Activated CD8-positive, alpha-beta memory T cell treated with anti-CD3 and anti-CD28 coated beads, Interleukin-2, amount 10 ng/mL, durations not matched to agents 7 days and 5 days (primary cell): ENCODE measurements at regions not wholly inside any gene's neighbourhood (a gene's known extent, or its start where the extent isn't known, plus 50 kb on each side); places are given as distances from the start of the nearest gene placed in this dataset.
"Not testable (repeated sequence)": the region's sequence is repeated elsewhere in the genome, so short reads cannot be mapped to it uniquely, and the experiment has no call there.

Experiments
- ATAC-seq: fragments of 150-1000 bp; cut with Tn5 transposase; one replicate; pipeline ENCODE4 v1.10.0; 2021; ENCODE audit warnings: moderate library complexity
- CTCF ChIA-PET: fragments of 350-600 bp; sonication (Branson Sonifier 250); formaldehyde crosslinking; loops from one replicate; lab custom pipeline; 2021; ENCODE audit warnings: antibody characterized with exemption; lab: Charles Lee
- DNase-seq: peaks from one replicate; pipeline ENCODE4 v3.0.0-alpha.2; 2020
- H3K27ac Mint-ChIP-seq: one replicate; pipeline ENCODE4 v1.8.0; 2021; ENCODE audit warnings: mild to moderate bottlenecking, mixed read lengths
- H3K27me3 Mint-ChIP-seq: one replicate; pipeline ENCODE4 v1.8.0; 2021; ENCODE audit warnings: mixed read lengths
- H3K36me3 Mint-ChIP-seq: one replicate; pipeline ENCODE4 v1.8.0; 2021; ENCODE audit warnings: mild to moderate bottlenecking, mixed read lengths
- H3K4me1 Mint-ChIP-seq: one replicate; pipeline ENCODE4 v1.8.0; 2021; ENCODE audit warnings: mixed read lengths
- H3K4me3 Mint-ChIP-seq: one replicate; pipeline ENCODE4 v1.8.0; 2021; ENCODE audit warnings: mild to moderate bottlenecking, moderate library complexity, mixed read lengths
- H3K9me3 Mint-ChIP-seq: one replicate; pipeline ENCODE4 v1.8.0; 2022; ENCODE audit warnings: low read depth, mixed read lengths

DNA sequence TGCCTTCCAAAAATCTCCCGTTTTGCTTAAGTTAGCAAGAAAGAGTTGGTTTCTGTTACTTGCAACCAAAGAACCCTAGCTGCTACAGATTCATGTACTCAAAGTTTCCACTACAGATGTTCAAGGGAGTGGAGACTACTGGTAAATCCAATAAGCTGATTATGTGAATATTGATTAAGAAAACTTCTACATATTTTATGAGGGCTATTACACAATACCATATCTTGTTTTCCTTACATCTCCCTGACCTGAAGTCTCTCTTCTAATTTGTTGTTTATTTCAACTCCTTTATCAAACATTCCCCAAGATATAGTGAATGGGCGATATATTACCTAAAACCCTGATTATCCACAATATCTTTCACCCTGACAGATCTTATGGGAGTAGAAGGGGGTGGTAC lies 164.4 kb upstream of the PLXNC1 start:
- Mint-ChIP-seq H3K36me3 (peaks cover 2% of the 10 kb centered on the region), H3K27me3 (peaks cover 26% of the 10 kb centered on the region), H3K27ac (no peak overlapping the region), H3K4me3 (no peak overlapping the region), H3K4me1 (peaks cover 16% of the 10 kb centered on the region), H3K9me3 (no peaks in the 10 kb centered on the region)
- DNase-seq = no peak
- CTCF ChIA-PET = interaction anchor here (5.6 kb wide), 1 partner anchor 118 kb away, joined by 39 read pairs; no protein-coding TSS in a partner anchor
- ATAC-seq = no peak

DNA sequence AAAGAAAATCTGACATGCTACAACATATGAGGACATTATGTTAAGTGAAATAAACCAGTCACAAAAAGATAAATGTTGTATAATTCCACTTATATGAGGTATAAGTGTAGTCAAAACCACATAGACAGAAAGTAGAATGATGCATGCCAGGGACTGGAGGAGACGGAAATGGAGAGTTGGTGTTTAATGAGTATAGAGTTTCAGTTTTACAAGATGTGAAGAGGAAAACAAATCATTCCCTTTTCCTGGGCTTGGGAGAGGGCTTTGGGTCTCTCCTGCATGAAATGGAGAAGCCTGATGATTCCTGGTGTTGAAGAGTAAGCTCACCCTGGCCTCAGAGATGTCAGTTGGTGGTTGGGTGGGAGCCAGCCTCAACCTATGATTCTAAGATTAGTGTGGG lies 158.4 kb upstream of the PLXNC1 start:
- Mint-ChIP-seq H3K27me3 (peaks cover 10% of the 10 kb centered on the region), H3K36me3 (peaks cover 2% of the 10 kb centered on the region), H3K4me3 (no peak overlapping the region), H3K4me1 (no peaks in the 10 kb centered on the region), H3K27ac (no peak overlapping the region), H3K9me3 (no peaks in the 10 kb centered on the region)
- CTCF ChIA-PET = no interaction called here
- ATAC-seq = no peak
- no peak for DNase-seq

DNA sequence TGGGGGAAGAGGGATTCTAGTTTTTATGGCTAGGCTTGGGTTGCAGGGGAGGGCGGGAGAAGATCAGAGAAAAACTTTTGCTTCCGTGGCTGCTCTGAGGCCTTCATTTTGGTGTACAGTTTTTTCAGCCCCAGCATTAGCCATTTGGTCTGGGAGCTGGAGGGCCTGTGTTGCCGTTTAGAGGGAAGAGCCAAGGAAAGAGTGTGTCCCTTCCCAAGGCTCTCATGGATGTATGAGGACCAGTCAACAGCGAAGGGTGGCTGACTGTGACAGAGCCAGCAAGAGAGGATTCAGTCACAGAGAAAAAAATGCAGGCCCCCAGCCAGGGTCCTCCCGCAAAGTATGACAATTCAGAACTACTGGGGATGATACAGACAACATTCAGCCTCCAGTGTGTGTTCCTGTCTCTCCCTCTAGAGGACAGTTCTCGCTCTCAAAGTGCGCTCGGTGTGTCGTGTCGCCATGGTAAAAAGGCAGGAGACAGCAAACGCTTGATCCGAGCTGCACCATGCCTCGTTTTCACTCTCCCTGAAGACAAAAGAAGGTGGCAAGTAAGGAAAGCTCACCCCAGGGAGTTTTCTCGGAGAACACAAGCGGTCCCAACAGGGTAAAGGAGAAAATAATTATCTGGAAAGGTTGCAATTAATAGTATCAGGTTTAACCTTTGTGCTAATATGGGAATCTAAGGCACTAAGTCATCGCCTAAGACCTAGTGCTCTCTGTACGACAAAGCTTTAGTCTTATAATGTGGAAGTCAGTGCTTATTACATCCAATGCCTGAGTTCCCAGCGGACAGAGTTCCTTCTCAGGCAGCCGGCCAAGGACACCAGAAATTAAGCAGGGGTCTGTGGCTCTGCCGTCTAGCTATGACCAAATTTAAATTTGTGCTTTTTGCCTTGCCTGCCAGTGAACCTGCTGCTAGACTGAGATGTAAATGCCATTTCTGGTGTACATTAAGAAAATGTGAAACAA lies 157.3 kb upstream of the PLXNC1 start:
- H3K36me3 Mint-ChIP-seq = peaks cover under 1% of the 10 kb centered on the region
- no peaks in the 10 kb centered on the region for H3K4me1 Mint-ChIP-seq
- CTCF ChIA-PET = no interaction called here
- peaks cover 7% of the 10 kb centered on the region for H3K27me3 Mint-ChIP-seq
- no peak for DNase-seq
- no peak overlapping the region for H3K27ac Mint-ChIP-seq
- H3K9me3 Mint-ChIP-seq = no peaks in the 10 kb centered on the region
- no peak overlapping the region for H3K4me3 Mint-ChIP-seq
- no peak for ATAC-seq

DNA sequence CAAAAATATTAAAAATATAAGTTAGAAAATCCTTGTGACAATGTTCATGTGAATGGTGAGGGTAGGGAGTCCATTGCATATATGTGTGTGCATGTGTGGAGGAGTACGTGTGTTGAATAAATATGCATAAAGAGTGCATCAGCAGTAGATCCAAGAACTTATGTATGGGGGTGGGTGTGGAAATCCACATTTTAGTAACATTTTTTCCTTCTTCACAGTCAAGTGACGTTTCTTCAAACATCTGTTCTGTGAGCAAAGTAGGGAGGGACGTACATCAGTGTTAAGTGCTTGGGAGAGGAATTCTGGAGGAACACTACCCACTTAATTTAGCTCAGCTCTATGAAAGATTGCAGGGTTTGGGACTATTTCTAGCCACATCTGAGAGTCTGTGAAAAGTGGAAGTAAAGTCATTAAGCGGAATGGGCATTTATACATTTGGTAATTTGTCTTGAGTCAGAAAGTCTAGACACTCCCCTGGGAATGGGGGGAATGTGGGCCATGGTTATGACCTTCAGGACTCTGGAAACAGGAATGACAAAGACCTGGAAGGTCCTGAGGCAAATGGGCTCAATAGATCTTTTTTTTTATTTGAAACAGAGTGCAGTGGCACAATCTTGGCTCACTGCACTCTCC lies 156.4 kb upstream of the PLXNC1 start:
- CTCF ChIA-PET = no interaction called here
- Mint-ChIP-seq H3K4me3 (no peak overlapping the region), H3K27ac (no peak overlapping the region), H3K4me1 (no peaks in the 10 kb centered on the region), H3K27me3 (peaks cover 6% of the 10 kb centered on the region), H3K36me3 (no peaks in the 10 kb centered on the region), H3K9me3 (no peaks in the 10 kb centered on the region)
- no peak for DNase-seq
- ATAC-seq = no peak

DNA sequence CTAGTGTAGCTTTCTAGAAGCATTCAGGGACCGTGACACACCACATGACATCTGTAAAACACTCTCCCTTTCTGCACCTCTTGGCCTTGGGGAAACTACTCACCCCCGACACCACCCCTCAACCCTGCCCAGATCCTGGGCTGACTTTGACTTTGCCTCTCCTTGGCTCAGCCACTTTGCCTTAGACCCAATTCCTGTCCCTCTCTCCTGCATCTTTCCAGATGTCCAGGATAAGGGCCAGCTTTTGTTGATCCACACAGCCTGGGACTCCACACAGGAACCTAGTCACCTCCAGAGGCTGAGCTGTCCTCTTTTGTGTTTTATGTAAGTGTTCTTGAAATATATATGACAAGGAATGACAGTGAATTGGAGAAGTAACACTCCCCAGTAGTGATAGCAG lies 153.7 kb upstream of the PLXNC1 start:
- DNase-seq (no peak), ATAC-seq (no peak)
- Mint-ChIP-seq H3K27ac (no peak overlapping the region), H3K27me3 (peaks cover 6% of the 10 kb centered on the region), H3K9me3 (no peaks in the 10 kb centered on the region), H3K4me1 (no peaks in the 10 kb centered on the region), H3K36me3 (no peaks in the 10 kb centered on the region), H3K4me3 (no peak overlapping the region)
- CTCF ChIA-PET = no interaction called here

DNA sequence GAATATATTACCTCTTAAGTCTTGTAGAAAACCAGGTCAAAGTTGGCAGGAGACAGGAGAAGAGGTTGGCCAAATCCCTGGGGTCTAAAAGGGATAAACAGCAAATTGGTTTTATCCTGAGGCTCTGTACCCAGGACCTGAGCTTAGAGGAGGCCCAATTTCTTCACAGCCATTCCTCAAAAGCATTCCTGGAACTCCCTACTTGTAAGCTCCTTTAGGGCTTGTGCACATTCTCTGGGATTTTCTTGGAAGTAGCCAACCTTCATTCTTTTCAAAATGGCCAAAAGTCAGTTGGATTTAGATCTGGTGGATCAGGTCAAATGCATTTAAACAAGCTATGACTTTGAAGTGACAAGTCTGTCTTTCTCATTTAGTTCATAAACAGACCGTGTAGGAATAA lies 152.1 kb upstream of the PLXNC1 start:
- Mint-ChIP-seq H3K27ac (no peak overlapping the region), H3K9me3 (no peaks in the 10 kb centered on the region), H3K4me1 (no peaks in the 10 kb centered on the region), H3K27me3 (peaks cover 6% of the 10 kb centered on the region), H3K4me3 (no peak overlapping the region), H3K36me3 (no peaks in the 10 kb centered on the region)
- CTCF ChIA-PET = no interaction called here
- ATAC-seq = no peak
- no peak for DNase-seq

DNA sequence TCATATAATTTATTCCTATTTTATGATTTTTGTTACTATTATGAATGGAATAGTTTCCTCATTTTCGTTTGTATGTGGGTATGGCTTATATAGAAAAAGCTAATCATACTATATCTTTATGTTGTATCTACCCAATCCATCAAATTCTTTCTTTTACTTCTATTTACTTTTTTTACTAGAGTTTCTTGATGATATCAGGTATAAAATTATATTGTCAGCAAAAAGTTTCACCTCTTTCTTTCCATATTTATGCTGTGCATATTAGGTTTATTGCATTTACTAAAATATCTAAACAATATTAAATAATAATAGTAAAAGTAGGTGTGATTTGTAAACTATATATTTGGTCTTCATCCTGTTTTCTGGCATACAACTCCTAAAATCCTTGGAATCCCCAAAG lies 146.7 kb upstream of the PLXNC1 start:
- Mint-ChIP-seq H3K9me3 (peaks cover 2% of the 10 kb centered on the region), H3K4me1 (no peaks in the 10 kb centered on the region), H3K36me3 (no peaks in the 10 kb centered on the region), H3K4me3 (no peak overlapping the region), H3K27me3 (peaks cover 20% of the 10 kb centered on the region), H3K27ac (no peak overlapping the region)
- DNase-seq (no peak), ATAC-seq (no peak)
- CTCF ChIA-PET = no interaction called here

DNA sequence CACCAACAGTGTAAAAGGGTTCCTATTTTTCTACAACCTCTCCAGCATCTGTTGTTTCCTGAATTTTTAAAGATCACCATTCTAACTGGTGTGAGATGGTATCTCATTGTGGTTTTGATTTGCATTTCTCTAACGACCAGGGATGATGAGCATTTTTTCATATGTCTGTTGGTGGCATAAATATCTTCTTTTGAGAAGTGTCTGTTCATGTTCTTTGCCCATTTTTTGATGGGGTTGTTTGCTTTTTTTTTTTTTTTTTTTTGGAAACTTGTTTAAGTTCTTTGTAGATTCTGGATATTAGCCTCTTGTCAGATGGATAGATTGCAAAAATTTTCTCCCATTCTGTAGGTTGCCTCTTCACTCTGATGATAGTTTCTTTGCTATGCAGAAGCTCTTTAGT lies 145.5 kb upstream of the PLXNC1 start:
- H3K4me1 Mint-ChIP-seq, CTCF ChIA-PET, H3K27ac Mint-ChIP-seq, H3K4me3 Mint-ChIP-seq, DNase-seq, H3K36me3 Mint-ChIP-seq, H3K9me3 Mint-ChIP-seq, ATAC-seq: not testable (repeated sequence)
- H3K27me3 Mint-ChIP-seq = peaks cover 23% of the 10 kb centered on the region

DNA sequence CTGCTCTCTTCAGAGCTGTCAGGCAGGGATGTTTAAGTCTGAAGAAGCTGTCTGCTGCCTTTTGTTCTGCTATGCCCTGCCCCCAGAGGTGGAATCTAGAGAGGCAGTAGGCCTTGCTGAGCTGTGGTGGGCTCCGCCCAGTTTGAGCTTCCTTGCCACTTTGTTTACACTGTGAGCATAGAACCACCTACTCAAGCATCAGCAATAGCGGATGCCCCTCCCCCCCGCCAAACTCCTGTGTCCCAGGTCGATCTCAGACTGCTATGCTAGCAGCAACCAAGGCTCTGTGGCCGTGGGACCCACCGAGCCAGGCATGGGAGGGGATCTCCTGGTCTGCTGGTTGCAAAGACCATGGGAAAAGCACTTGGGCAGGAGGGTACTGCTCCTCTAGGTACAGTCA lies 140.5 kb upstream of the PLXNC1 start:
- ATAC-seq, H3K36me3 Mint-ChIP-seq, CTCF ChIA-PET, H3K4me1 Mint-ChIP-seq, H3K27ac Mint-ChIP-seq, H3K4me3 Mint-ChIP-seq, H3K9me3 Mint-ChIP-seq: not testable (repeated sequence)
- peak; percentile 50 for DNase-seq
- peaks cover 37% of the 10 kb centered on the region for H3K27me3 Mint-ChIP-seq

DNA sequence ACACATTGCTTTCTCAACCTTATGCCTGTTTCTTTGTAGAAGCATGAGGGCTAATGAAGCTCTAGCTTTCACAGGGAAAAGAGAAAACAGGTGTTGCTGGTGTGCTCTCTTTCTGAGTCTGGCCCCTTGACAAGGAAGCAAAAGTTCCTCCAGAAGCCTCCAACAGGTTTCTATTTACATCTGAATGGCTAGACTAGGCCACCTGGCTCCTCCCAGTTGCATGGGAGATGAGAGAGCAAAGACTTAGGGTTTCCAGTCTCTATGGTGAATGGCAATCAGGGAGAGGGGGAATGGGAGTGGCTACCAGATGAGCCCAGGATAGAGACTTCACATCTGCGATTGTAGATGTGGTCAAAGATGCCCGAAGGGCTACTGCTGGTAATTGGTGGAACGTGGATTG lies 138.1 kb upstream of the PLXNC1 start:
- Mint-ChIP-seq H3K27ac (no peak overlapping the region), H3K4me3 (no peak overlapping the region), H3K27me3 (peaks cover 24% of the 10 kb centered on the region), H3K9me3 (peaks cover 3% of the 10 kb centered on the region), H3K36me3 (no peaks in the 10 kb centered on the region), H3K4me1 (peaks cover 6% of the 10 kb centered on the region)
- no peak for ATAC-seq
- no peak for DNase-seq
- CTCF ChIA-PET = no interaction called here

DNA sequence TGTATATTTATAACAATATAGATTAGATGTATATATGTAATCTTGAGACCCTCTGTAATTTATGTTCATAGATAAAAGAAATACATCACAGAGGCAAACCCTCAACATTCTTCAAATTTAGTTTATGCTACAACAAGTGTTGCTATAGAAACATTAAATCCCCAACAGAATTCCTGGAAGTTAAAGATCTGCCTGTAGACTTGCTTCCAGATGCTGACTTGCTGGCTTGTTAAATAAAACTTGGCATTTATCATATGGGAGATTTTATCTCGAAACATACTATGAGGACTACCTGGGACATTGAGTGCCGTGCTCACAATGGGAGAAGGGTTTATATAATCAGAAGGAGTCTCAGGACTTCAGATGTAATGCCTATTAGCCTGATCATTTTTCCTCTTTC lies 136.3 kb upstream of the PLXNC1 start:
- Mint-ChIP-seq H3K36me3 (peaks cover 7% of the 10 kb centered on the region), H3K27ac (no peak overlapping the region), H3K4me3 (no peak overlapping the region), H3K4me1 (peaks cover 6% of the 10 kb centered on the region), H3K27me3 (peaks cover 14% of the 10 kb centered on the region), H3K9me3 (peaks cover 5% of the 10 kb centered on the region)
- DNase-seq (no peak), ATAC-seq (no peak)
- CTCF ChIA-PET = no interaction called here

DNA sequence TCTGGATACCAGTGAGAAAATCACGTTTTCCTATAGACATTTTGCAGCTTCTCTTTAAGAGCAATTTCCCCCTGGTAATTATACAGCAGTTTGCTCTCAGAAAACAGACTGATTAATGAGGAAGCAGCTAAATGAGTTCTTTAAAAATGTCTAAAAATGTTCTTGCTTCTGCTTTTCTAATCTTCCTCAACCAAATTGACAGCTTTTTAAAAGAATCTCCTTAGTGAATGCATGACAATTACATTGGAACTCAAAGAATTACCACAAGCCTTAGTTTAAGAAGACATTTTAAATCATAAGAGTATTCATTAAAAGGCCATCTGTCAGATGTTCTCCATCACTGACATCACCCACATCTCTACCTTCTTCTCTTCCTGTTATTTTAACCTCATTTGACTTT lies 135.8 kb upstream of the PLXNC1 start:
- no peak for DNase-seq
- peaks cover 5% of the 10 kb centered on the region for H3K9me3 Mint-ChIP-seq
- H3K4me1 Mint-ChIP-seq = peaks cover 6% of the 10 kb centered on the region
- CTCF ChIA-PET = no interaction called here
- peaks cover 7% of the 10 kb centered on the region for H3K36me3 Mint-ChIP-seq
- H3K27me3 Mint-ChIP-seq = peaks cover 14% of the 10 kb centered on the region
- no peak overlapping the region for H3K4me3 Mint-ChIP-seq
- ATAC-seq = no peak
- H3K27ac Mint-ChIP-seq = no peak overlapping the region

DNA sequence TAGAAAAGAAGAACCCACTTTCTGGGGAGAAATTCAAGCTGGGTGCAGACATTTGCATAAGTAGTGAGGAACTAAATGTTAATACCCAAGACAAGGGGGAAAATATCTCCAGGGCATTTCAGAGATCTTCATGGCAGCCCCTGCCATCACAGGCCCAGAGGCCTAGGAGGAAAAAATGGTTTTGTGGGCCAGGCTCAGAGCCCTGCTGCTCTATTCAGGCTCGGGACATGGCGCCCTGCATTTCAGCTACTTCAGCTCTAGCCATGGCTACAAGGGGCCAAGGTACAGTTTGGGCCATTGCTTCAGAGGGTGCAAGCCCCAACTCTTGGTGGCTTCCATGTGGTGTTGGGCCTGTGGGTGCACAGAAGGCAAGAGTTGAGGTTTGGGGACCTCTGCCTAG lies 131.1 kb upstream of the PLXNC1 start:
- H3K4me3 Mint-ChIP-seq, CTCF ChIA-PET, H3K27ac Mint-ChIP-seq, H3K4me1 Mint-ChIP-seq, ATAC-seq, DNase-seq, H3K27me3 Mint-ChIP-seq: not testable (repeated sequence)
- Mint-ChIP-seq H3K36me3 (peaks cover 11% of the 10 kb centered on the region), H3K9me3 (peaks cover 15% of the 10 kb centered on the region)

DNA sequence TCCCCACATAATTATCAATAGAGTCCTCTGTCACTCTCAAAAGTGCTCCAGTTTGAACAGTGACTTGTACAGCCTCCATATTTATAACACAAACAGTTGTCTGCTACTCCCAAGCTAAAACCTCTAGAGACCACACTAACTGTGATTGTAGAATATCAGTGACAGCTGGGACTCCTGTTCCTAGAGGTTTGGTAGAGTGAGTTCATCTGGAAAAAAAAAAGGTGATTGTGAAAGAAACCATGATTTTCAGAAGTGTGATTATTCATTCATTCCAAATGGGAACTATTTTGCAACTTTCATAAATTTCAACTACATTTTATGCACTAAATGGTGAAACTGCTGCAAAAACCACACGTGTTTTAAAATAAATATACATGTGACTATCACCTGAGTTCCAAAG lies 128.0 kb upstream of the PLXNC1 start:
- Mint-ChIP-seq H3K27ac (no peak overlapping the region), H3K36me3 (peaks cover 11% of the 10 kb centered on the region), H3K4me3 (no peak overlapping the region), H3K27me3 (peaks cover 3% of the 10 kb centered on the region), H3K4me1 (no peaks in the 10 kb centered on the region), H3K9me3 (peaks cover 17% of the 10 kb centered on the region)
- CTCF ChIA-PET = interaction anchor here (1.1 kb wide), 1 partner anchor 82 kb away, joined by 3 read pairs; no protein-coding TSS in a partner anchor
- DNase-seq (no peak), ATAC-seq (no peak)
